ENCODE measurements at regions not wholly inside any gene's neighbourhood (a gene's known extent, or its start where the extent isn't known, plus 50 kb on each side); places are given as distances from the start of the nearest gene placed in this dataset.

DNA sequence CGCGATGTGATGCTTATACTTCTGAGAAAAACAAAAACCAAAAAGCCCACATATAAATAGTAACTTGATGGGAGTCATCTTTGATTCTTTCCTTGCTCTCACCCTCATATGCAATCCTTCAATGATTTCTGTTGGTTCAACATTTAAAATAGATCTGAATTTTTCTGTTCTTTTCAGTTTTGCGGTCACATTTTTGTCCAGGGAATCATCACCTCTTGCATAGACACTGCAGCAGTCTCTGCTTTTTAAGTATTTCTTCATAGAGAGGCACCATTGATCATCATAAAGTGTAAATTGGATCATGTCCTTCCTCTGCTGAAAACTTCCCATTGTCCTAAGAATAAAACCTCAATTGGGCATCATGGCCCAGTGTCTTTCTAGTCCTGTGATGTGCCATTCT lies 81.1 kb upstream of the SLC4A4 start:
- Histone ChIP-seq H3K9ac (ENCODE audit: low read length) (no peak overlapping the region), H3K4me2 (ENCODE audit: low read length) (no peak overlapping the region), H4K20me1 (ENCODE audit: insufficient read depth, low read length) (no peaks in the 10 kb centered on the region), H2AFZ (ENCODE audit: low read depth, low read length) (no peak overlapping the region), H3K4me3 (ENCODE audit: low read length) (no peak overlapping the region), H3K27me3 (ENCODE audit: low read depth, low read length) (peaks cover 4% of the 10 kb centered on the region; the same call in 1 of the 2 replicates), H3K9me3 (ENCODE audit: insufficient read depth, low read length) (no peaks in the 10 kb centered on the region), H3K27ac (ENCODE audit: low read length) (no peak overlapping the region), H3K79me2 (ENCODE audit: low read length) (no peaks in the 10 kb centered on the region), H3K4me1 (ENCODE audit: low read length) (peaks cover 18% of the 10 kb centered on the region), H3K36me3 (replicated peaks; ENCODE audit: low read depth, low read length) (no peaks in the 10 kb centered on the region)
- TF ChIP-seq, protein P1, sequence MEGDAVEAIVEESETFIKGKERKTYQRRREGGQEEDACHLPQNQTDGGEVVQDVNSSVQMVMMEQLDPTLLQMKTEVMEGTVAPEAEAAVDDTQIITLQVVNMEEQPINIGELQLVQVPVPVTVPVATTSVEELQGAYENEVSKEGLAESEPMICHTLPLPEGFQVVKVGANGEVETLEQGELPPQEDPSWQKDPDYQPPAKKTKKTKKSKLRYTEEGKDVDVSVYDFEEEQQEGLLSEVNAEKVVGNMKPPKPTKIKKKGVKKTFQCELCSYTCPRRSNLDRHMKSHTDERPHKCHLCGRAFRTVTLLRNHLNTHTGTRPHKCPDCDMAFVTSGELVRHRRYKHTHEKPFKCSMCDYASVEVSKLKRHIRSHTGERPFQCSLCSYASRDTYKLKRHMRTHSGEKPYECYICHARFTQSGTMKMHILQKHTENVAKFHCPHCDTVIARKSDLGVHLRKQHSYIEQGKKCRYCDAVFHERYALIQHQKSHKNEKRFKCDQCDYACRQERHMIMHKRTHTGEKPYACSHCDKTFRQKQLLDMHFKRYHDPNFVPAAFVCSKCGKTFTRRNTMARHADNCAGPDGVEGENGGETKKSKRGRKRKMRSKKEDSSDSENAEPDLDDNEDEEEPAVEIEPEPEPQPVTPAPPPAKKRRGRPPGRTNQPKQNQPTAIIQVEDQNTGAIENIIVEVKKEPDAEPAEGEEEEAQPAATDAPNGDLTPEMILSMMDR (IDR thresholded peaks at IDR 0.05; ENCODE audit: low read depth, low read length): no peak
- no peak for TF ChIP-seq EZH2phosphoT487 (IDR thresholded peaks at IDR 0.05; ENCODE audit: low read depth)

DNA sequence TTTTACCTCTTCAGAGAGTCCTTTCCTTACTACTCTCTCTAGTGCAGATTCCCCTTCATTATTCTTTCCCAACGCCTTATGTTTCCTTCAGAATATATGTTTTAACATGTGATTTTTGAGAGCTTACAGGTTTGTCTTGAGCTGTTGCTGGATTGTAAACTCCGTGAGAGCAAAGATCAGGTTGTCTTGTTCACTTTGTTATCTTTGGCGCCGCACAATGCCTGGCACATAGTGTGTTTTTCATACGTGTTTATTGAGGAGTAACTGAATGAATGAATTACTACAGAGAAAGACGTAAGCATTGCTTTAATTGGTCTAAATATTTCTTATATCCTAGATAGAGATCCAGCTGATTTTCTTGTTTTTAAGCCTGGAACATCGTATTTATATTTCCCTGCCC lies 80.5 kb upstream of the SLC4A4 start:
- H3K9ac ChIP-seq (ENCODE audit: low read length): no peak overlapping the region
- no peak overlapping the region for H3K4me2 ChIP-seq (ENCODE audit: low read length)
- no peaks in the 10 kb centered on the region for H4K20me1 ChIP-seq (ENCODE audit: insufficient read depth, low read length)
- peaks cover 18% of the 10 kb centered on the region for H3K4me1 ChIP-seq (ENCODE audit: low read length)
- H3K79me2 ChIP-seq (ENCODE audit: low read length): no peaks in the 10 kb centered on the region
- no peak for TF ChIP-seq EZH2phosphoT487 (IDR thresholded peaks at IDR 0.05; ENCODE audit: low read depth)
- TF ChIP-seq, protein P1 (IDR thresholded peaks at IDR 0.05; ENCODE audit: low read depth, low read length): no peak
- no peak overlapping the region for H2AFZ ChIP-seq (ENCODE audit: low read depth, low read length)
- no peaks in the 10 kb centered on the region for H3K36me3 ChIP-seq (replicated peaks; ENCODE audit: low read depth, low read length)
- no peak overlapping the region for H3K4me3 ChIP-seq (ENCODE audit: low read length)
- no peaks in the 10 kb centered on the region for H3K9me3 ChIP-seq (ENCODE audit: insufficient read depth, low read length)
- H3K27me3 ChIP-seq (ENCODE audit: low read depth, low read length): peaks cover 4% of the 10 kb centered on the region; the same call in 1 of the 2 replicates
- H3K27ac ChIP-seq (ENCODE audit: low read length): no peak overlapping the region

DNA sequence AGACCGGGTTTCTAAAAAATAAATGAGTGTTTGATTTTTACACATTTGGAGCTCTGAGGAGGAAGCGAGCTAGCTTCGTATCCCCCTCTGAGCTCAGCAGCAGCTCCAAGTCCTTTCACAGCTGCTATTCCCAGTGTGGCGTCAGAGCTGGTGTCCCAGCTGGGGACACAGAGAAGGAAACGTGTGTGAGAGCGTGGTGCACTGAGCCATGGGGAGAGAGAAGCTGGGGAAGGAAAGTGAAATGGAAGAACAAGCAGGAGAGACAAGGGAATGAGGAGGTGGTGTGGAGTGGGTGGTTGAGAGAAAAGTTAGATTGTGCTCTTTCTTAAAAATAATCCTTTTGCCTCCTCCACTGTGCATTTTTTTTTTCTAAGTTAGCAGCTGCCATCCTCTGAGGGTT lies 79.5 kb upstream of the SLC4A4 start:
- H3K9ac ChIP-seq (ENCODE audit: low read length): no peak overlapping the region
- peaks cover 4% of the 10 kb centered on the region; the same call in 1 of the 2 replicates for H3K27me3 ChIP-seq (ENCODE audit: low read depth, low read length)
- TF ChIP-seq, protein P1 (IDR thresholded peaks at IDR 0.05; ENCODE audit: low read depth, low read length): no peak
- no peak for TF ChIP-seq EZH2phosphoT487 (IDR thresholded peaks at IDR 0.05; ENCODE audit: low read depth)
- H4K20me1 ChIP-seq (ENCODE audit: insufficient read depth, low read length): no peaks in the 10 kb centered on the region
- no peak overlapping the region for H3K27ac ChIP-seq (ENCODE audit: low read length)
- no peak overlapping the region for H2AFZ ChIP-seq (ENCODE audit: low read depth, low read length)
- H3K4me3 ChIP-seq (ENCODE audit: low read length): no peak overlapping the region
- H3K79me2 ChIP-seq (ENCODE audit: low read length): no peaks in the 10 kb centered on the region
- peaks cover 11% of the 10 kb centered on the region for H3K4me1 ChIP-seq (ENCODE audit: low read length)
- H3K36me3 ChIP-seq (replicated peaks; ENCODE audit: low read depth, low read length): no peaks in the 10 kb centered on the region
- H3K9me3 ChIP-seq (ENCODE audit: insufficient read depth, low read length): no peaks in the 10 kb centered on the region
- H3K4me2 ChIP-seq (ENCODE audit: low read length): no peak overlapping the region

DNA sequence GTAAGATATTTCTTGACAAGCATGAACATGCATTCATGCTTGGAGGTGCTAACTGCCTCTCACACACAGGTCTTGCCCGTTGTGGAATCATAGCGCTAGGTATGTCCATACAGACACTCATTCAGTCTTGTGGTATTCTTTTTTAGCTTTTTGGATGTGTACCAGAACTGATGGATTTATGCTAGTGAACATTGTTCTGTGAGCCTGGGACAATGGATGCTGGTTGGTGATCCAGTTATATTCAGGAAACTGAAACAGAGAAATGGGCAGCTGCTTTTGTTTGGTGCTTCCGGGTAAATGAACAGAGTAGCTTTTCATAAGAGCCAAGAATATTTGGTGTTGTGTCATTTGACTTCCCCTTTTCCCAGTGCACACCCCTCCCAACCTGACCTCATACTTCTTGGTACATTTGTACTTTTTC lies 78.9 kb upstream of the SLC4A4 start:
- no peak overlapping the region for H3K4me2 ChIP-seq (ENCODE audit: low read length)

More for the DNA sequence above, 78.9 kb upstream of the SLC4A4 start:
- no peak overlapping the region for H3K9ac ChIP-seq (ENCODE audit: low read length)
- no peak overlapping the region for H2AFZ ChIP-seq (ENCODE audit: low read depth, low read length)
- no peaks in the 10 kb centered on the region for H3K9me3 ChIP-seq (ENCODE audit: insufficient read depth, low read length)
- H3K27ac ChIP-seq (ENCODE audit: low read length): no peak overlapping the region
- TF ChIP-seq, protein P1 (IDR thresholded peaks at IDR 0.05; ENCODE audit: low read depth, low read length): no peak
- TF ChIP-seq EZH2phosphoT487 (IDR thresholded peaks at IDR 0.05; ENCODE audit: low read depth): no peak
- no peaks in the 10 kb centered on the region for H4K20me1 ChIP-seq (ENCODE audit: insufficient read depth, low read length)
- H3K79me2 ChIP-seq (ENCODE audit: low read length): no peaks in the 10 kb centered on the region
- H3K4me3 ChIP-seq (ENCODE audit: low read length): no peak overlapping the region
- peaks cover 4% of the 10 kb centered on the region; the same call in 1 of the 2 replicates for H3K27me3 ChIP-seq (ENCODE audit: low read depth, low read length)
- no peaks in the 10 kb centered on the region for H3K36me3 ChIP-seq (replicated peaks; ENCODE audit: low read depth, low read length)
- peaks cover 4% of the 10 kb centered on the region for H3K4me1 ChIP-seq (ENCODE audit: low read length)

All from OCI-LY3 (cell line).